ENCODE measurements at regions not wholly inside any gene's neighbourhood (a gene's known extent, or its start where the extent isn't known, plus 50 kb on each side); places are given as distances from the start of the nearest gene placed in this dataset.

- Histone ChIP-seq H3K36me3 (ENCODE audit: control insufficient read depth in 2 of 2, insufficient read depth in 2 of 2, low read length in 2 of 2) (no peaks in the 10 kb centered on the region), H3K4me3 (ENCODE audit: low read length in 2 of 2) (no peak overlapping the region), H3K27me3 (ENCODE audit: control insufficient read depth in 2 of 2, insufficient read depth in 2 of 2, low read length in 2 of 2) (no peaks in the 10 kb centered on the region), H3K9me3 (ENCODE audit: control insufficient read depth in 2 of 2, low read length in 2 of 2) (peaks cover 0 to 7% of the 10 kb centered on the region in 2 donors), H3K9ac (ENCODE audit: low read depth in 1 of 2, low read length in 2 of 2) (no peak overlapping the region), H3K27ac (ENCODE audit: low read depth in 2 of 2, low read length in 2 of 2) (no peak overlapping the region), H3K4me1 (ENCODE audit: control insufficient read depth in 2 of 2, insufficient read depth in 2 of 2, low read length in 2 of 2) (no peaks in the 10 kb centered on the region)
Observed at GRCh38 chr5:5623397-5623796, 200.9 kb downstream of the ICE1 start.

- Histone ChIP-seq H3K4me3 (ENCODE audit: low read length in 2 of 2) (no peak overlapping the region), H3K9ac (ENCODE audit: low read depth in 1 of 2, low read length in 2 of 2) (no peak overlapping the region), H3K36me3 (ENCODE audit: control insufficient read depth in 2 of 2, insufficient read depth in 2 of 2, low read length in 2 of 2) (no peaks in the 10 kb centered on the region), H3K27ac (ENCODE audit: low read depth in 2 of 2, low read length in 2 of 2) (no peak overlapping the region), H3K4me1 (ENCODE audit: control insufficient read depth in 2 of 2, insufficient read depth in 2 of 2, low read length in 2 of 2) (no peaks in the 10 kb centered on the region), H3K27me3 (ENCODE audit: control insufficient read depth in 2 of 2, insufficient read depth in 2 of 2, low read length in 2 of 2) (no peaks in the 10 kb centered on the region), H3K9me3 (ENCODE audit: control insufficient read depth in 2 of 2, low read length in 2 of 2) (peaks cover 0 to 7% of the 10 kb centered on the region in 2 donors)
Observed at GRCh38 chr5:5622806-5623205, 200.3 kb downstream of the ICE1 start.

- Histone ChIP-seq H3K9me3 (ENCODE audit: control insufficient read depth in 2 of 2, low read length in 2 of 2) (peaks cover 0 to 7% of the 10 kb centered on the region in 2 donors), H3K27ac (ENCODE audit: low read depth in 2 of 2, low read length in 2 of 2) (no peak overlapping the region), H3K4me1 (ENCODE audit: control insufficient read depth in 2 of 2, insufficient read depth in 2 of 2, low read length in 2 of 2) (no peaks in the 10 kb centered on the region), H3K36me3 (ENCODE audit: control insufficient read depth in 2 of 2, insufficient read depth in 2 of 2, low read length in 2 of 2) (no peaks in the 10 kb centered on the region), H3K4me3 (ENCODE audit: low read length in 2 of 2) (no peak overlapping the region), H3K9ac (ENCODE audit: low read depth in 1 of 2, low read length in 2 of 2) (no peak overlapping the region), H3K27me3 (ENCODE audit: control insufficient read depth in 2 of 2, insufficient read depth in 2 of 2, low read length in 2 of 2) (no peaks in the 10 kb centered on the region)
Observed at GRCh38 chr5:5619546-5619945, 197.1 kb downstream of the ICE1 start.

- no peaks in the 10 kb centered on the region for H3K4me1 ChIP-seq (ENCODE audit: control insufficient read depth in 2 of 2, insufficient read depth in 2 of 2, low read length in 2 of 2)
- no peak overlapping the region for H3K4me3 ChIP-seq (ENCODE audit: low read length in 2 of 2)
- H3K9me3 ChIP-seq (ENCODE audit: control insufficient read depth in 2 of 2, low read length in 2 of 2): no peaks in the 10 kb centered on the region
- H3K36me3 ChIP-seq (ENCODE audit: control insufficient read depth in 2 of 2, insufficient read depth in 2 of 2, low read length in 2 of 2): no peaks in the 10 kb centered on the region
- no peak overlapping the region for H3K27ac ChIP-seq (ENCODE audit: low read depth in 2 of 2, low read length in 2 of 2)
- no peaks in the 10 kb centered on the region for H3K27me3 ChIP-seq (ENCODE audit: control insufficient read depth in 2 of 2, insufficient read depth in 2 of 2, low read length in 2 of 2)
- H3K9ac ChIP-seq (ENCODE audit: low read depth in 1 of 2, low read length in 2 of 2): no peak overlapping the region
Observed at GRCh38 chr5:5617024-5617423, 194.5 kb downstream of the ICE1 start.

GRCh38 chr5:5616247-5616895 is 193.9 kb downstream of the ICE1 start:
- no peaks in the 10 kb centered on the region for H3K27me3 ChIP-seq (ENCODE audit: control insufficient read depth in 2 of 2, insufficient read depth in 2 of 2, low read length in 2 of 2)
- H3K36me3 ChIP-seq (ENCODE audit: control insufficient read depth in 2 of 2, insufficient read depth in 2 of 2, low read length in 2 of 2): no peaks in the 10 kb centered on the region
- H3K9me3 ChIP-seq (ENCODE audit: control insufficient read depth in 2 of 2, low read length in 2 of 2): no peaks in the 10 kb centered on the region
- H3K27ac ChIP-seq (ENCODE audit: low read depth in 2 of 2, low read length in 2 of 2): no peak overlapping the region
- H3K4me3 ChIP-seq (ENCODE audit: low read length in 2 of 2): no peak overlapping the region
- no peaks in the 10 kb centered on the region for H3K4me1 ChIP-seq (ENCODE audit: control insufficient read depth in 2 of 2, insufficient read depth in 2 of 2, low read length in 2 of 2)
- H3K9ac ChIP-seq (ENCODE audit: low read depth in 1 of 2, low read length in 2 of 2): no peak overlapping the region

- H3K27ac ChIP-seq (ENCODE audit: low read depth in 2 of 2, low read length in 2 of 2): no peak overlapping the region
- H3K27me3 ChIP-seq (ENCODE audit: control insufficient read depth in 2 of 2, insufficient read depth in 2 of 2, low read length in 2 of 2): no peaks in the 10 kb centered on the region
- H3K9ac ChIP-seq (ENCODE audit: low read depth in 1 of 2, low read length in 2 of 2): no peak overlapping the region
- H3K36me3 ChIP-seq (ENCODE audit: control insufficient read depth in 2 of 2, insufficient read depth in 2 of 2, low read length in 2 of 2): no peaks in the 10 kb centered on the region
- no peaks in the 10 kb centered on the region for H3K4me1 ChIP-seq (ENCODE audit: control insufficient read depth in 2 of 2, insufficient read depth in 2 of 2, low read length in 2 of 2)
- H3K4me3 ChIP-seq (ENCODE audit: low read length in 2 of 2): no peak overlapping the region
- H3K9me3 ChIP-seq (ENCODE audit: control insufficient read depth in 2 of 2, low read length in 2 of 2): no peaks in the 10 kb centered on the region
Observed at GRCh38 chr5:5615569-5615968, 193.1 kb downstream of the ICE1 start.

- H3K36me3 ChIP-seq (ENCODE audit: control insufficient read depth in 2 of 2, insufficient read depth in 2 of 2, low read length in 2 of 2): no peaks in the 10 kb centered on the region
- H3K27ac ChIP-seq (ENCODE audit: low read depth in 2 of 2, low read length in 2 of 2): no peak overlapping the region
- no peak overlapping the region for H3K9ac ChIP-seq (ENCODE audit: low read depth in 1 of 2, low read length in 2 of 2)
- H3K4me3 ChIP-seq (ENCODE audit: low read length in 2 of 2): no peak overlapping the region
- H3K4me1 ChIP-seq (ENCODE audit: control insufficient read depth in 2 of 2, insufficient read depth in 2 of 2, low read length in 2 of 2): no peaks in the 10 kb centered on the region
- H3K27me3 ChIP-seq (ENCODE audit: control insufficient read depth in 2 of 2, insufficient read depth in 2 of 2, low read length in 2 of 2): no peaks in the 10 kb centered on the region
- H3K9me3 ChIP-seq (ENCODE audit: control insufficient read depth in 2 of 2, low read length in 2 of 2): no peaks in the 10 kb centered on the region
Observed at GRCh38 chr5:5613261-5613990, 190.9 kb downstream of the ICE1 start.

GRCh38 chr5:5612096-5612495 is 189.6 kb downstream of the ICE1 start:
- H3K9ac ChIP-seq (ENCODE audit: low read depth in 1 of 2, low read length in 2 of 2): no peak overlapping the region
- no peaks in the 10 kb centered on the region for H3K27me3 ChIP-seq (ENCODE audit: control insufficient read depth in 2 of 2, insufficient read depth in 2 of 2, low read length in 2 of 2)
- no peaks in the 10 kb centered on the region for H3K4me1 ChIP-seq (ENCODE audit: control insufficient read depth in 2 of 2, insufficient read depth in 2 of 2, low read length in 2 of 2)
- H3K36me3 ChIP-seq (ENCODE audit: control insufficient read depth in 2 of 2, insufficient read depth in 2 of 2, low read length in 2 of 2): no peaks in the 10 kb centered on the region
- no peak overlapping the region for H3K27ac ChIP-seq (ENCODE audit: low read depth in 2 of 2, low read length in 2 of 2)
- no peaks in the 10 kb centered on the region for H3K9me3 ChIP-seq (ENCODE audit: control insufficient read depth in 2 of 2, low read length in 2 of 2)
- no peak overlapping the region for H3K4me3 ChIP-seq (ENCODE audit: low read length in 2 of 2)

- H3K4me1 ChIP-seq (ENCODE audit: control insufficient read depth in 2 of 2, insufficient read depth in 2 of 2, low read length in 2 of 2): no peaks in the 10 kb centered on the region
- no peak overlapping the region for H3K27ac ChIP-seq (ENCODE audit: low read depth in 2 of 2, low read length in 2 of 2)
- no peak overlapping the region for H3K9ac ChIP-seq (ENCODE audit: low read depth in 1 of 2, low read length in 2 of 2)
- H3K4me3 ChIP-seq (ENCODE audit: low read length in 2 of 2): no peak overlapping the region
- no peaks in the 10 kb centered on the region for H3K36me3 ChIP-seq (ENCODE audit: control insufficient read depth in 2 of 2, insufficient read depth in 2 of 2, low read length in 2 of 2)
- no peaks in the 10 kb centered on the region for H3K9me3 ChIP-seq (ENCODE audit: control insufficient read depth in 2 of 2, low read length in 2 of 2)
- no peaks in the 10 kb centered on the region for H3K27me3 ChIP-seq (ENCODE audit: control insufficient read depth in 2 of 2, insufficient read depth in 2 of 2, low read length in 2 of 2)
Observed at GRCh38 chr5:5609935-5610334, 187.5 kb downstream of the ICE1 start.

- H3K27ac ChIP-seq (ENCODE audit: low read depth in 2 of 2, low read length in 2 of 2): no peak overlapping the region
Observed at GRCh38 chr5:5605170-5605764, 182.8 kb downstream of the ICE1 start.

More at GRCh38 chr5:5605170-5605764, 182.8 kb downstream of the ICE1 start:
- H3K27me3 ChIP-seq (ENCODE audit: control insufficient read depth in 2 of 2, insufficient read depth in 2 of 2, low read length in 2 of 2): no peaks in the 10 kb centered on the region
- H3K9me3 ChIP-seq (ENCODE audit: control insufficient read depth in 2 of 2, low read length in 2 of 2): no peaks in the 10 kb centered on the region
- no peak overlapping the region for H3K9ac ChIP-seq (ENCODE audit: low read depth in 1 of 2, low read length in 2 of 2)
- no peak overlapping the region for H3K4me3 ChIP-seq (ENCODE audit: low read length in 2 of 2)
- H3K4me1 ChIP-seq (ENCODE audit: control insufficient read depth in 2 of 2, insufficient read depth in 2 of 2, low read length in 2 of 2): no peaks in the 10 kb centered on the region
- H3K36me3 ChIP-seq (ENCODE audit: control insufficient read depth in 2 of 2, insufficient read depth in 2 of 2, low read length in 2 of 2): no peaks in the 10 kb centered on the region

All from mucosa of rectum (tissue), 2 donors.